ENCODE measurements at regions not wholly inside any gene's neighbourhood (a gene's known extent, or its start where the extent isn't known, plus 50 kb on each side); places are given as distances from the start of the nearest gene placed in this dataset.
"Not testable (repeated sequence)": the region's sequence is repeated elsewhere in the genome, so short reads cannot be mapped to it uniquely, and the experiment has no call there.

DNA sequence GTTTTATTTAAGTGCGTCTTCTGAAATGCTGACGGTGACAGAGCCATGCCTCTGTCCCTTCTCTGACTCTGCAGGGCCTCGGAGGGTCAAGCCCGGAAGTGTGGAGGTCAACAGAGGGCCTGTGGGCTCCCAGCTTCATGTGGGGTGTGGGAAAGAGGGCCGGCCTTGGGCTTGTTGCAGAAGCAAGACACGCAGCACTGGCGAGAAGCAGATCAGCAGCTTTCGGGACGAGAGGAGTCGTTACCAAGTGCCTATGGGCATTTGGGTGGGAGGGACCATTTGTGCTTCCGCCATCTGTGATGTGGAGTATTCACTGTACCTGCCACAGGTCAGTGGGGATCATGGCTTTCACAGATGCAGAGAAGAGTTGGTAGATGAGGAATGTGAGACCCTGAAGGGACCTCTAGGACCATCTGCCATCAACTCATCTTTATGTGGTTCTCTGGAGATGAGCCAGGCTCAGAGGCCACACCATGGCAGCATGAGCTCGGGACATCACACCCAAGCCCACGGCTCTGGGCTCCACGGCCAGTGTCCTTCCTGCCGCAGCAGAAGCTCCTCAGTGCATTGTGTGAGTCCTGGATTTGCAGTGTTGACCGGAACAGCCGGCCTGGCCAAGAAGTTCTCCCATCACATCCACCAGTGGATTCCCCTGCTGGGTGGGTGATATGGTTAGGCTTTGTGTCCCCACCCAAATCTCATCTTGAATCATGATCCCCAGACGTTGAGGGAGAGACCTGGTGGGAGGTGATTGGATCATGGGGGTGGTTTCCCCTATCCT is 590.7 kb downstream of the TBC1D22A start:
- no peak for DNase-seq (ENCODE audit: low read depth, low spot score)

DNA sequence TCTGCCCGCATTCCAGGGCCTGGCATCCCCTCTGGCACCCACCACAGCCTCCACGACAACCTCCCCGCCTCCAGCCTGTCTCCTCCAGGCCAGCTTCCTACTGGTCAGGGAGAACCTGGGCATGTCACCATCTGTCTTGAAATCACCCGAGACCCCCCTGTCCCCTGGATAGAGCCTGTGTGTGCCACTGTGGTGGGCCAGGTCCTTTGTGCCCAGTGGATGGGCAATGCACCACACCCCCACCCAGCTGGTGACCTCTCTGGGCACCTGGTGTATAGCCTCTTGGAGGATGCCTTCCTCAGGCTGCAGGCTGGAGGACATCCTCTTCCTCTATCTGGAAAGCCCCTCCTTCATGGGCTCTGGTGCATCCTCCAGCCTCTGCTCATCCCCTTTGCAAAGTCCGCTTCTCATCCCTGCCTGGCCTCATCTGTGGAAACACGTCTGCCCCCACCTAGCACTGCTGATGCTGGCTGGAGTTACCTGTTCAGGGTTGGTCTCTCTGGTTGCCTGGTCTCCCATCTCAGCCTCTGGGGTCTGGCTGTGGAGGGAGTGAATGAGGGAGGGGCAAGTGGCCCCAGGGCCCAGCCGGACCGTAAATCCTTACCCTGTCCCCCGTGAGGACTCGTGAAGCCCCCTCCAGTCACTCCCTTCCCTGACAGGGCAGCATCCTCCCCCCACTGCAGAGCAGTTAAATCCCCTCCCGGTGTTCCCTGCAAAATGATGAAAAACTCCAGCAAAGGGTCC is 589.6 kb downstream of the TBC1D22A start:
- no peak for DNase-seq (ENCODE audit: low read depth, low spot score)

DNA sequence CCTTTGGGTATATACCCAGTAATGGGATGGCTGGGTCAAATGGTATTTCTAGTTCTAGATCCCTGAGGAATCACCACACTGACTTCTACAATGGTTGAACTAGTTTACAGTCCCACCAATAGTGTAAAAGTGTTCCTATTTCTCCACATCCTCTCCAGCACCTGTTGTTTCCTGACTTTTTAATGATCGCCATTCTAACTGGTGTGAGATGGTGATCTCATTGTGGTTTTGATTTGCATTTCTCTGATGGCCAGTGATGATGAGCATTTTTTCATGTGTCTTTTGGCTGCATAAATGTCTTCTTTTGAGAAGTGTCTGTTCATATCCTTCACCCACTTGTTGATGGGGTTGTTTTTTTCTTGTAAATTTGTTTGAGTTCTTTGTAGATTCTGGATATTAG is 583.8 kb downstream of the TBC1D22A start:
- not testable (repeated sequence) for DNase-seq (ENCODE audit: low read depth, low spot score)

DNA sequence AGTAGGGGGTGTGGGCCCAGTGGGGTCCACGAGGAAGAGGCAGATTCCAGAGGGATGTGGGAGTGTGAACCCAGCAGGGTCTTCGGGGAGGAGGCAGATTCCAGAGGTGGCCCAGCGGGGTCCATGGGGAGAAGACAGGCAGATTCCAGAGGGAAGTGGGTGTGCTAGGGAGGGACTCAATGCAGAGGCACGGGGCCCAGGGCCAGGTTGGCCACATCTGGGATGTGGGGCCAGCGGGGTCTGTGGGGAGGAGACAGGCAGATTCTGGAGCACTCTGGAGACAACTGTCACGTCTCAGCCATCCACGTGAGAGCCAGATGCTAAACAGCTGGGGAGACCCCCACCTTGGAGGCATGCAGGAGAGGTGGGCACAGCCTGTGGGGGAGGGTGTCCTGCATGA is 582.6 kb downstream of the TBC1D22A start:
- DNase-seq (ENCODE audit: low read depth, low spot score): no peak

DNA sequence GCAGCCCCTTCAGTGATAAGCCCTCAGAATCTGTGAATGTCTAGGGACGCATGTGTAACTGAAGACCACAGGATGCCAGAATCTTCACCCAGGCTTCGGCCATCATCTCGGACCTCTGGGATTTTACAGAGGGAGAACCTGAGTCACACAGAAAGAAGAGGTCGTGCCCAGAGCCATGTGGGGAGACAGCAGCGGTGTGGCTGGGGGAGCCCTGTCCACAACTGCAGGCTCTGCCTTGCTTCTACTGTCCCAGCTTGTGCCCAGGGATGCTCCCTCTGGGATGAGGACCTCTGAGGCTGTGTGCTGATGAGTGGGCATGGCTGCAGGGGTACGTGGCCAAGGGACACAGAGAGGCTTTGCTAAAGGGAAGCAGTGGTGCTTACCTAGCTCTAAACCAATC is 582.0 kb downstream of the TBC1D22A start:
- no peak for DNase-seq (ENCODE audit: low read depth, low spot score)

DNA sequence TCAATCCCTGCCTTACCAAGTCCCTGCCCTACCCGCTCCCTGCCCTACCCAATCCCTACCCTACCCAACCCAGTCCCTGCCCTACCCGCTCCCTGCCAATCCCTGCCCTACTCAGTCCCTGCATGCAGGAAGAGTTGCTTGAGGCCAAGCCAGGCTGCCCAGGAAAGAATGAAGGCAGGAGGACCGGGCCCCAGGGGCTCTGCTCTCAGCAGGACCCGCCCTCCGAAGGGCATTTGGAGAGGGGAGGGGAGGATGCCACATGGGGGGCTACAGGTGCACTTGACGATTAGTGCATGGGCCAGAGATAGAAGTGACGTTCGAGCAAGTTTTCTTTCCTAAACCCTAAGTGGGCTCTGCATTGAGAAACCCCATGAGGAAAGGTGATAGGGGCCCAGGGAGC is 581.2 kb downstream of the TBC1D22A start:
- no peak for DNase-seq (ENCODE audit: low read depth, low spot score)

DNA sequence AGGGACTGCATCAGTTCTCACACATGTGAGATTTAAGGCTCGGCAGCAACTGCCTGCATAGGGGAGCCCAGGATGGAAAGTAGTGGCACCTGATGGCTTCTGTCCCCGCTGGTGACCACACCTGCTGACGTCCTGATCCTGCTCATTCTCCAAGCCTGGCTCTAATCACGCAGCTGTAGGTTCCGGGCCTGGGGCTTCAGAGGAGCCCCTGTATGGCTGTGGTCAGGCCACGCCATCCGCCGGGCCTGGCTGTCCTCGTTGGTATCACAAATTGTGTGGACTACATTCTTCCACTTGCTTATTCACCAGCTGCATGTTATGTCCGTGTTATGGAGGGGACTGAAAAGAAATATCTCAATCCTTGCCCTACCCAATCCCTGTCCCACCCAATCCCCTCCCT is 580.0 kb downstream of the TBC1D22A start:
- no peak for DNase-seq (ENCODE audit: low read depth, low spot score)

DNA sequence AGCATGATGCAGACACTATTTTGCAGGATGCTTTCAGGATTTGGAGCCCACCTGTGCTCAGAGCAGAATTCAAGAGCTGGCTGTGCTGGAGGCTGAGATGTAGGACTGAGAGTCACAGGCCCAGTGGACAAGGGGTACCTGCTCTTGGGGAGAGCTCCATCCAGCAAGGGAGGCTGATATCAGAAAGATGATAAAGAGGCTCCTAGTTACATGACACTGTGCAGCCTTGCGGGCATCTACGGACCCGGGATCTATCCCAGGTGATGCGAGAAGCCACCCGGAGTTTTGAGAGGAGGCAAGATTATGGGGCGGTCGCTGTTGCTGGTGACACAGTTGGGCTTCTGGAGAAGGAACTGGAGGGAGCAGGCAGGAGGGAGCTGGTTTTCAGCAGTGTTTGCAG is 579.0 kb downstream of the TBC1D22A start:
- DNase-seq (ENCODE audit: low read depth, low spot score): no peak

DNA sequence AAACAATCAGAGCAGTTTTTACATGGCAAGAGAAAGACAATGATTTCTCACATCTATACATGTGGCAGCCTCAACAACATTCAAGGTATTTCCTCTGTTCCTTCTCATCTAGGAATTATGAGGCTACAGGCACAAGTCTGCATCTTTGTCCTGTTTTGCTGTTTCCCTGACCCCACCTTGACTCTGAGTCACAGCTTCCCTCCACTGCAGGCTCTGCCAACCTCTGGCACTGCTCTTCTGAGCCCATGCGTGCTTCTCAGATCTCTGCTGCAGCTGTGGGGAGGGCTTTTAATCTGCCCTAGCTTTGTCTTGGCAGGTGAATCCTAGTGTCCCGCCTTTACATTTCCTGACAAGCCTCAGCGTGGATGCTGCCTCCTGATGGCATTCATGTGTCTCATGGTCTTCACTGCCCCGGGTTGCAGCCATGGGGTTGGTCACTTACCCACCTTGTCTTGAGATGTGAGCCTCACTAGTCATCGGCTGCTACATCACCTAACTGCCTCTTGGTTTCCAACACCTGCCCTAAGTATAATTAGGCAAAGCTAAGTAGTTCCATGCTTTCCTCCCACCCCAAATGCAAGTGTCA is 578.5 kb downstream of the TBC1D22A start:
- no peak for DNase-seq (ENCODE audit: low read depth, low spot score)

DNA sequence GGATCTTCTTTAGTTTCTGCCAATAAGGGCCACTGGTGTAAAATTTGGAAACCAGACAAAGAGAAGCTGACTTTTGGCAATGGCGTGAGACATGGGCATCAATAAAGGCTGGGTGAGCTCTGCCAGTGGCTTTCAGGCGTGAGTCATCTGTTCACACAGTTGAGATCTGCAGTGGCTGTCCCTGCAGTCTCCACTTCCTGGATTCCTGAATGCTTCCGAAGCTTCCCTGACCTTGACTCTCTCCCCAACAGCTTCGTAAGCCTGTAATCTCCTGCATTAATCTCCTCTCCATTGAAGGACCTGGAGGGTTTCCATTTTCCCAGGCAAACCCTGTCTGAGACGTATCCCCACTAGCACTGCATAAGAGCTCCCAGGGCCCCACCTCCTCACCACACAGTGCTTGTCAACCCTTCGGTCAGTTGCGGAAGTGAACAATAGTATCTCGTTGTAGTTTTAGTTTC is 574.7 kb downstream of the TBC1D22A start:
- no peak for DNase-seq (ENCODE audit: low read depth, low spot score)

DNA sequence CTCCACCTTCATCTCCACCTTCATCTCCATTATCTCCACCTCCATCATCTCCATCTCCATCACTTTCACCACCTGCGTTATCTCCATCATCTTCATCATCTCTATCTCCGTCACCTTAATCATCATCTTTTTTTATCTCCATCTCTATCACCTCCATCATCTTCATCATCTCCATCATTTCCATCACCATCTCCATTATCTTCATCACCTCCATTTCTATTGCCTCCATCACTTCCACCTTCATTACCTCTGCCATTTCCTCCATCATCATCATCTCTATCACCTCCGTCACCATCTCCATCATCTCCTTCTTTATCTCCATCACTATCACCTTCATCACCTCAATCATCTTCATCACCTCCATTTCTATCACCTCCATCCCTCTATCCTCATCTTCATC is 573.5 kb downstream of the TBC1D22A start:
- DNase-seq (ENCODE audit: low read depth, low spot score): no peak

DNA sequence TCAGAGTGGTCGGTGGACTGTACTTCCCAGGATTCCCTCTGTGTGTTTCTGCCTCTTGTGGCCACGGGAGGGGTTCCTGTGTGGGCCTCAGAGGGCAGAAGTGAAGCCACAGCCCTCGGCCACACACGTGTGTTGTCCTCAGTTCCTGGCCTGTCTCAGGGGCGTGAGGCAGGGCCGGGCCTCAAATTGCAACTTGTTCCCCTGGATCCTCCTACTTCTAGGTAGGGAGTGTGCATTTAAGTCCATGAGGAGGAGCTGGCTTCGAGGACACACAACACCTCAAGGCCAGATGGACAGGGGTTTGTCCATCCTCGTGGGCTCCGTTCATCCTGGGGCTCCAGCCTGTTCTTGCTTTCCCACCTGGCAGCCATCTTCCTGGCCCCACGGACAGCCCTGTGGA is 573.0 kb downstream of the TBC1D22A start:
- DNase-seq (ENCODE audit: low read depth, low spot score): no peak

DNA sequence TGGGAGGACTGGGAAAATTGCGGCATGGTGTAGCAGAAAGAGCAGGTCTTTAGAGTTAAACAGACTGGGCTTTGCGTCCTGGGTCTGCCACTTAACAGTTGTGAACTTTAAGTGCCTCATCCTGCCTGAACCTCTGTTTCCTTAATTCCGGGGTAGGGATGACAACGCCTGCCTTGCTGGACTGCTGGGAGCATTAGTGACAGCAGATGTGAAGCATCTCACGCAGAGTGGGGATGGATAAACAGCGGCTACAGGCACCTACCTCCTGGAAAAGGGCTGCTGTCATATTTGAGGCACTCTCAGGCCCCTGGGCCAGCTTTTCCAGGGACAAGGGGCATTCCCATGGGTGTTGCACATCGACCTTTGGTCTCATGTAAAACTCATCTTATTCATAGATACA is 572.2 kb downstream of the TBC1D22A start:
- no peak for DNase-seq (ENCODE audit: low read depth, low spot score)

DNA sequence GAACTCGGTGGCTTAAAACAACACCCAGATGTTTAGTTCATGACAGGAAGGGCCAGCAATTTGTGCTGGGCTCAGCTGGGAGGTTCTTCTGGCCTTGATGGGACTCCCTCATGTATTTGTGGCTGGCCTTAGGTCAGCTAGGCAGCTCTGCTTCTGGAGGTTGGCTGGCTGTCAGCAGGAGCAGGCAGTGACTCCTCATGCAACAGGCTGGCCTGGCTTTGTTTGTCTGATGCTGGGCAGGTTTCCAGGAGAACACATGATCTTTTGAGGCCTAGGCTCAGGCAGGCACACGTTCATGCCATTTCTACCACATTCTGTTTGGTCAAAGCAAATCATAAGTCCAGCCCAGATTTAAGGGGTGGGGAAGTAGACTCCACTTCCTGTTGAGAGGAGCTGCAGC is 571.2 kb downstream of the TBC1D22A start:
- DNase-seq (ENCODE audit: low read depth, low spot score): no peak

DNA sequence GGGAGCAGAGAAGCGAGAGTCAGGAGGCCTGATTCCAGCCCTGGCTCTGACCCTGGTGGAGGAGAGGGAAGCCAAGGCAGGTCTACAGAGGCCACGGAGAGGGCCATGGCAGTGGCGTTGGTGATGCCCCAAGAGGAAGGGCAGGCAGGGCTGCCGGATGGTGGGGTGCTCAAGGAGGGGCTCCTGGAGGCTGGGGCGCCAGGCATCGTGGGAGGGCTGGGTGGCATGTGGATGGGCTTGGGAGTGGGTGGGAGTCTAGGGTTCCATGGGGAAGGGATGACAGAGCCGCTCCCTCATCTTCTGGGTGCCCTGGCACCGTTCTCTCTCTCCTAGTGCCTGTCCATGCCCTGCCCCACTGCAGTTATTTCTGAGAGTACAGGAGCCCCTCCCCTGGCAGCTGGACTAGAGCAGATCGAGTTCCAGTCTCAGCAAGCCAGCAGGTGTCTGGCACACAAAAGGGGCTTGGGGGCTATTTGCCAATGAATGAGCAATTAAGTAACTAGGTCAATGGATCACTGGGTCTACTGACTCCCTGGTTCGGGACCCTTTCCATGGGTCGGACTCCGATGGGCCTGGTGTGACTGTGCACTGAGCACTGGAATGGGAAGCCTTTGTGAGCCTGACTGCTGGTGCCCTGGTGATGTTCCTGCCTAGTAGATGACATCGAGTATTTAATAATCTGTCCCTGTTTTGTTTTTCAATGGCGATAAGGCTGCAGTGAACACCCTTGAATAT is 570.0 kb downstream of the TBC1D22A start:
- DNase-seq (ENCODE audit: low read depth, low spot score): no peak

DNA sequence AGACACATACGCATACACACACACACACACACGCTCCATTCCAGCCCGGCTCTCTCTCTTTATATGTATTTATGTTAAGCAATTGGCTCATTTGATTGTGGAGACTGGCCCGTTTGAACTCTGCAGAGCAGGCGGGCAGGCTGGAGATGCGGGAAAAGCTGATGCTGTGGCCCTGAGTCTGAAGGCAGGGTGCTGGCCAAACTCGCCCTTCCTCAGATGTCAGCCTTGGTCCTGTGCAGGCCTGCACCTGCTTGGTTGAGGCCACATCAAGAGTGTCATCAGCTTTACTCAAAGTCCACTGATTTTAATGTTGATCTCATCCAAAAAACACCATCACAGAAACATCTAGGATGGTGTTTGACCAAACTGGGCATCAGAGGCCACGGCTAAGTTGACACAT is 569.3 kb downstream of the TBC1D22A start:
- no peak for DNase-seq (ENCODE audit: low read depth, low spot score)

DNA sequence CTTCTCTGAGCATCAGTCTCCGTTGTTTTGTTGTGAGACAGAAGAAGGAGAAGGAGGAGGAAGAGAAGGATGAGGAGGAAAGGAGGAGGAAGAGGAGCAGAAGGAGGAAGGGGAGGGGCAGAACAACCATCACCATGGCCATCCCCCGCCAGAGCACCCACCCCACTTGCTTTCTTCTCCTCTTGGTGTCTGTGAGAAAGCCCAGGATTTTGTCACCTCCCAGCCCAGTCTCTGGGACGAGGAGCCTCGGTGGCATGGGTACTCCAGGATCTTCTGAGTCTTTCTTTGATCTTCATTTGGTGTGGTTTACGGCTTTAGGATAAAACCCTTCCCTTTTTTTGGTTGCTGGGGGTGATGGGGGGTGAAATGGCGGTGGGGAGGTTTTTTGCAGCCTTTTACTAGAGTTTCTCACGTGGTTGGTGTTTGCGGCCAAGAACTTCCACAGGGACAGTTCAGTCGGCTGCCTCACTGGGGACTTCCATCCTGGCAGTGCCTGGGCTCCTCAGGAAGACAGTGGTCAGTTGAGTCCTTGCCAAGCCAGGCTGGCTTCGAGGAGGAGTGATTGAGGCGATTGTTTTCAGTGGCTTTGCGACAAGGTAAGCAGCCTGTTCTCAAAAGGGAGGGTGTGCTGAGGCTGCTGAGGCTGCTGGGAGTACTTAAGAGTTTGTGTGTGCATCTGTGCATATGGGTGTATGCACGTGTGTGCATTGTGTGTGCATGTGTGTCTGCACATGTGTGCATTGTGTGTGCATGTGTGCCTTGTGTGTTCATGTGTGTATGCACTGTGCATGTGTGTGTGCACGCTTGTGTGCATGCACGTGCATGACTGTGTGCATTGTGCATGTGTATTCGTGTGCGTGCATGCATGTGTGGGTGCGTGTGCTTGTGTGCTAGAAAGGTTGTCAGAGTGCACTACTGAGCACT is 567.5 kb downstream of the TBC1D22A start:
- no peak for DNase-seq (ENCODE audit: low read depth, low spot score)

DNA sequence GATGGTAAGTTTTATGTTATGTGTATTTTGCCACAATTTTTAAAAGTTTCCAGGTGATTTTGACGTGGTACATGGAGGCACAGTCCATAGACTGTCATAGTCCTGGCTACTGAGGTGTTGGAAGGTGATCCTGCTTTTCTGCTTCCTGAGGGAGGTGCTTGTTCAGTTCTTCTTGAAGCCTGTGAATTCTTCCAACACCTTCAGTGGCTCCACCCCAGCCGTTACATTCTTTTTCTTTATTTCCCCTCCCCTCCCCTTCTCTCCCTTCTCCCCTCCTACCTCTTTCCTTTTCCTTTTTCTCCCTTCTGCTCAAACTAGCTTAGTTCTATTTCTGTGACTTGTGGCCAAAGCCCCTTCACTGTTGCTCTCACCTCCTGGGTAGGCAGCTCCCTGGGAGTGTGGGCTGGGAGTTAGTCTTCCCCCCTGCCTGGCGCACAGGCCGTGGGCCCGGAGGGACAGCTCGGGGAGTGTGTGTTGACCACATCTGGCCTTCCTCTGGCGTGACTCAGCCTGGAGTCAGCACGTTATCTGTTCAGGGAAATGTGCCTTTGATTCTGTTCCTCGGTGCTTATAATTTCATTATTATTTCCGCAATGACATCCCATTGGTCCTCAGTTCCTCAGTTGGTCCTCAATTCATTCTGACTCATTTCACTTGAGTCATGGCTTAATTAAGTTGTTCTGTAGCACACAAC is 566.2 kb downstream of the TBC1D22A start:
- DNase-seq (ENCODE audit: low read depth, low spot score): no peak

DNA sequence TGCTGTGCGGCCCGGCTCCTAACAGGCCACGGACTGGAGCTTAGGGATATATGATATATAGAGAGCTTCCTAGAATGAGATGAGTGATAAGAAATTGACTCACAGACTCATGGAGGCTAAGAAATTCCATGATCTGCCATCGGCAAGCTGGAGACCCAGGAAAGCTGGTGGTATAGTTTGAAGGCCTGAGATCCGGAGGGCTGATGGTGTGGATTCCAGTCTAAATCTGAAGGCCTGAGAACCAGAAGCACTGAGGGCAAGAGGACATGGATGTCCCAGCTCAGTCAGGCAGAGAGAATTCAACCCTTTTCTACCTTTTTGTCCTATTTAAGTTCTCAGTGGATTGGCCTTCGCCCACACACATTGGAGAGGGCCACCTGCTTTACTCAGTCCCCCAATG is 564.8 kb downstream of the TBC1D22A start:
- DNase-seq (ENCODE audit: low read depth, low spot score): no peak

DNA sequence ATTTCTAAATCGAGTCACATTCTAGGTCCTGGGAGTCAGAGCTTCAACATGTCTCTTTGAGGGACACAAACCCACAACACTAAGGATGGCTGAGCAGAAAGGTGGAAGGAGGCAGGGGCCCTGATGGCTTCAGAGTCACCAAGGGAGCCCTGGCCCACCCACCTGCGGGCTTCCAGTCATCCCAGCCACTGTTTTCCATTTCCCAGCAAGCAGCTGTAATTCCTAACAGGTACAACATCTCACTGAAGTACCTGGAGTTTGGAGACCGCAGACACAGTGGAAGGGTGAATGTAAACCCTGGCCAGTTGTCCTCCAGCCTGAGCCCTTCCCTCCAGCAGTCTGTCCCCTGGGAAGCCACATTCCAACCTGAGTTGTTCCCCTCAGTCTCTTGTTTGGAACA is 562.8 kb downstream of the TBC1D22A start:
- no peak for DNase-seq (ENCODE audit: low read depth, low spot score)
